ENCODE measurements at regions not wholly inside any gene's neighbourhood (a gene's known extent, or its start where the extent isn't known, plus 50 kb on each side); places are given as distances from the start of the nearest gene placed in this dataset.
A peak's percentile ranks its signal among the peaks of the same experiment; 100 is the strongest.
"Not testable (repeated sequence)": the region's sequence is repeated elsewhere in the genome, so short reads cannot be mapped to it uniquely, and the experiment has no call there.

DNA sequence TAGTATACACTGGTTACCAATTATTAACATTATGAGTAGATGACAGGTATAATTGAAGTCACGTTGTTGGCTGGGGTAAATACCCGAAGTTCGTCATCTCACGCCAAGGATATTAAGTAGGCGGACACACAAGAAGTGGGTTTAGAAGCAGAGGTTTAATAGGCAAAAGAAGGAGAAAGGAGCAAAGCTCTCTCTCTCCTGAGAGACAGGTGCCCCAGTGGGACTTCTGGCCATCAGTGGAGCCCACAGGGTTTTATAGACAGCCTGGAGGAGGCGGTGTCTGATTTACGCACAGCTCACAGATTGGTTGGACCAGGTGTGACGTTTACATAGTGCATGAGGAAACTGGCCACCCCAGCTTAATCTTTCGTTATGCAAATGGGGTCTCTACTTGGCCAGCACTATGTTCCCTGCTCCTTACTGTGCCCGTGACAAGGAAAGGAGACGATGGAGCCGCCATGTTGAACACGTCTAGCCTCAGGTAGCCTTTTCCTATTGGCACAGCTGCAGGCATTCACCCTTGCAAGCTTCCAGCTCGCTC lies 128.8 kb upstream of the KYNU start:
- Mint-ChIP-seq H3K4me1 (ENCODE audit: low read depth) (no peaks in the 10 kb centered on the region), H3K9me3 (peaks cover 3 to 5% of the 10 kb centered on the region in 2 donors), H3K27ac (no peak overlapping the region), H3K36me3 (ENCODE audit: insufficient read depth in 2 of 2) (no peaks in the 10 kb centered on the region), H3K27me3 (ENCODE audit: low read depth) (no peaks in the 10 kb centered on the region), H3K4me3 (no peak overlapping the region)
- ATAC-seq (replicated peaks in 1 of 2) (no peak), DNase-seq (no peak)

DNA sequence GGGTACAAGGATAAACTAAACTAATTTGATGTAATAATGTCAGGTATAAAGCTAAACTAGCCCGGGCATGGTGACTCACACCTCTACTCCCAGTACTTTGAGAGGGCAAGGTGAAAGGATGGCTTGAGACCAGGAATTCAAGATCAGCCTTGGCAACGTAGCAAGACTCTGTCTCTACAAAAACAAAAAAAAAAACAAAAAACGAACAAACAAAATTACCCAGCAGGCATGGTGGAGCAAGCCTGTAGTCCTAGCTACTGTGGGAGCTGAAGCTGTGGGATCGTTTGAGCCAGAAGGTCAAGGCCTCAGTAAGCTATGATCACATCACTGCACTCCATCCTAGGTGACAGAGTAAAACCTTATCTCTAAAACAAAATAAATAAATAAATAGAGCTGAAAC lies 131.8 kb upstream of the KYNU start:
- no peak overlapping the region for H3K4me3 Mint-ChIP-seq
- no peak overlapping the region for H3K27ac Mint-ChIP-seq
- H3K4me1 Mint-ChIP-seq (ENCODE audit: low read depth): no peaks in the 10 kb centered on the region

DNA sequence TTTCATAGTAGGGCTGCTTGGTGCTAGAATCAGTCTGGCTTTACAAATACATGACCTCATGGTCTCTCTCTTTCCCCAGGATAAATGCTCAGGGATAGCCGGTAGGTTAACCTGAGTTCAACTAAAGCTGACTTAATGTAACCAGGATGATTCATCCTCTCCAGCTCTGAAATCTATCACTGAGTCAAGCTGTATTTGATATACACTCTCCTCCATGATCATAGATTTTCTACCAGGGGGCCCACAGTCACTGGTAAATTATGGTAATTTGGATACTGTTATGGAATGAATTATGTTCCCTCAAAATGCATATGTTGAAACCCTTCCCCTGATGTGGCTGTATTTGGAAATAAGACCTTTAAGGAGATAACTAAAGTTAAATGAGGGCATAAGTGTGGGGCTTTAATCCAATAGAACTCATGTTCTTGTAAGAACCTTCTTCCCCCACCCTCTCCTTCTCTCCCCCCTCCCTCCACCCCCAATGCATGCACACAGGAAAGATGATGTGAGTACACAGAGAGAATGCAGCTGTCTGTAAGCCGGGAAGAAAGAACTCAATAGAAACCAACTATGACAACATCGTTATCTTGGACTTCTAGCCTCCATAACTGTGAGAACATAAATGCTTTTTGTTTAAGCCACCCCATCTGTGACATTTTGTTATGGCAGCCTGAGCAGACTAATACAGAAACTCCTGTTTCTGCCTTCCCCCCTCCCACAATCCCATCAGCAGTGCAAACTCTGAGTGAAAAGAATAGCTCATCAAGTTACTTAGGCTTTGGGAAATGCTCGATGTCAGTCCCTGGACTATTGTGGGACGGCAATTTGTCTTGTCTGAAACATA lies 134.9 kb upstream of the KYNU start:
- no peaks in the 10 kb centered on the region for H3K4me1 Mint-ChIP-seq (ENCODE audit: low read depth)
- DNase-seq: no peak
- no peak overlapping the region for H3K4me3 Mint-ChIP-seq
- no peak overlapping the region for H3K27ac Mint-ChIP-seq
- no peaks in the 10 kb centered on the region for H3K36me3 Mint-ChIP-seq (ENCODE audit: insufficient read depth in 2 of 2)
- no peak for ATAC-seq (replicated peaks in 1 of 2)
- H3K27me3 Mint-ChIP-seq (ENCODE audit: low read depth): no peaks in the 10 kb centered on the region
- peaks cover 0 to 3% of the 10 kb centered on the region in 2 donors for H3K9me3 Mint-ChIP-seq

More for the DNA sequence above, 131.8 kb upstream of the KYNU start:
- ATAC-seq (replicated peaks in 1 of 2): no peak
- H3K9me3 Mint-ChIP-seq: peaks cover 0 to 3% of the 10 kb centered on the region in 2 donors
- H3K36me3 Mint-ChIP-seq (ENCODE audit: insufficient read depth in 2 of 2): no peaks in the 10 kb centered on the region
- no peak for DNase-seq
- H3K27me3 Mint-ChIP-seq (ENCODE audit: low read depth): no peaks in the 10 kb centered on the region

DNA sequence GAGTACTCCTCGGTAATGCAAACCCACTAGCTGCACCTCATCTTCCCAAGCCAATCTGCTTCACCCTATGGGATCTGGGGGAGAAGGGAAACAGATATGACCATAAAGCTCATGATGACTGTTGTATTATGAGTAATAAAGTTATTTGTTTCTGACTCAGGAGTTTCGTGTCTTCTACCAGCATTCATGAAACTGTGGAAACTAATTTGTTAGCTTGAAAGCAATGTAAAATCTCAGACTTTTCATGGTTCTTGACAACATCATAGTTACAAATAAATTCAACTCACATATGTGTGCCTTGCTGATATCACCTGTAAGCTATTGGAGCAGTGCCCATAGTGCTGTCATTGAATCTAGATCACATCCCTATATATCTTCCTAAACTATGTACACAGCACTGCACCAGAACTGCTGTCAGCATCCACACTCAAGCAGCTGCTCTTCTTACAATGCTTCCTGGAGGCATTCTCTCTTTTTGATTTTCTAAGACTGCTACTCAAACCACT lies 135.6 kb upstream of the KYNU start:
- Mint-ChIP-seq H3K4me3 (no peak overlapping the region), H3K36me3 (ENCODE audit: insufficient read depth in 2 of 2) (no peaks in the 10 kb centered on the region)
- ATAC-seq (replicated peaks in 1 of 2): peak; percentile 41 to 45

DNA sequence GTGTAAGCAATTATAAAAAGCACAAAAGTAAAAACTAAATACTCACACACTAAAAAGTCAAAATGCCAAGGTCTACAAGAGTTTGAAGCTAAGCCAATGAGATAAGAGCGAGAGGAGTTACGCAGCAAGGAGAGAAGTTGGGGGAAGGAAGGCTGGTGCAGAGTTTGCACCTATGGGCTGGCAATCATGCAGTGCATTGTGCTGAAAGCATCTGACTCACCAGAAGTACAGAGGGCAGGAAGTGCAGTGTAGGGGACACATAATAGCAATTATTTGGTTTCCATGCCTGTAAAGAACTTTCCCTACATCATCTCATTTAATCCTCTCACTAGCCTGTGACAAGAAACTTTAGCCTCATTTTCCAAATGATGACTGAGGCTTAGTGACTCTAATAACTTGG lies 142.7 kb upstream of the KYNU start:
- ATAC-seq (replicated peaks in 1 of 2) (no peak), DNase-seq (no peak)
- H3K36me3 Mint-ChIP-seq (ENCODE audit: insufficient read depth in 2 of 2): no peaks in the 10 kb centered on the region
- H3K4me1 Mint-ChIP-seq (ENCODE audit: low read depth): no peaks in the 10 kb centered on the region
- H3K27me3 Mint-ChIP-seq (ENCODE audit: low read depth): no peaks in the 10 kb centered on the region
- peaks cover 0 to 6% of the 10 kb centered on the region in 2 donors for H3K9me3 Mint-ChIP-seq
- H3K4me3 Mint-ChIP-seq: no peak overlapping the region
- no peak overlapping the region for H3K27ac Mint-ChIP-seq

More for the DNA sequence above, 135.6 kb upstream of the KYNU start:
- Mint-ChIP-seq H3K4me1 (ENCODE audit: low read depth) (no peaks in the 10 kb centered on the region), H3K27me3 (ENCODE audit: low read depth) (no peaks in the 10 kb centered on the region), H3K27ac (no peak overlapping the region), H3K9me3 (peaks cover 0 to 3% of the 10 kb centered on the region in 2 donors)
- DNase-seq: no peak

DNA sequence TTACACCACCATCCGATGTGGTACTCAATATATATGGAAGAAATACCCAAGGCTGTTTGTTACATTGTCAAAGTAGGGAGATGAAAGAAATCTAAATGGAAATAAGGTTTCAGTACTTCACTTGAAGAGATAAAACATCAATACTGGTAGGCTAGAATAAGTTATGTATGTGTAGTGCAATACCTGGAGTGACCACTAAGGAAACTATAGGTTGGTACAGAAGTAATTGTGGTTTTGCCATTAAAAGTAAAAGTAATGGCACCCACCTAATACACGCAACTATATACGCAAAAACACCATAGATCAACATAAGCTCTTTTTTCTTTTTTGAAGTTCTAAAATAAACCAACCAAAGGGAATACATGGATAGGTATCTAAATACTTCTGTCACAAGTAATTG lies 143.2 kb upstream of the KYNU start:
- ATAC-seq (replicated peaks in 1 of 2) (no peak), DNase-seq (no peak)
- no peak overlapping the region for H3K4me3 Mint-ChIP-seq
- H3K27ac Mint-ChIP-seq: no peak overlapping the region
- no peaks in the 10 kb centered on the region for H3K36me3 Mint-ChIP-seq (ENCODE audit: insufficient read depth in 2 of 2)
- H3K27me3 Mint-ChIP-seq (ENCODE audit: low read depth): no peaks in the 10 kb centered on the region
- H3K4me1 Mint-ChIP-seq (ENCODE audit: low read depth): no peaks in the 10 kb centered on the region
- peaks cover under 1 to 6% of the 10 kb centered on the region in 2 donors for H3K9me3 Mint-ChIP-seq

DNA sequence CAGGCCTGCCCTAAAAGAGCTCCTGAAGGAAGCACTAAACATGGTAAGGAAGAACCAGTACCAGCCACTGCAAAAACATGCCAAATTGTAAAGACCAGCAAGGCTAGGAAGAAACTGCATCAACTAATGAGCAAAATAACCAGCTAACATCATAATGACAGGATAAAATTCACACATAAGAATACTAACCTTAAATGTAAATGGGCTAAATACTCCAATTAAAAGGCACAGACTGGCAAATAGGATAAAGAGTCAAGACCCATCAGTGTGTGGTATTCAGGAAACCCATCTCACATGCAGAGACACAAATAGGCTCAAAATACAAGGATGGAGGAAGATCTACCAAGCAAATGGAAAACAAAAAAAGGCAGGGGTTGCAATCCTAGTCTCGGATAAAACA lies 147.7 kb upstream of the KYNU start:
- H3K4me1 Mint-ChIP-seq (ENCODE audit: low read depth); H3K9me3 Mint-ChIP-seq; H3K27me3 Mint-ChIP-seq (ENCODE audit: low read depth); DNase-seq; H3K27ac Mint-ChIP-seq; H3K36me3 Mint-ChIP-seq (ENCODE audit: insufficient read depth in 2 of 2); ATAC-seq (replicated peaks in 1 of 2); H3K4me3 Mint-ChIP-seq: not testable (repeated sequence)

DNA sequence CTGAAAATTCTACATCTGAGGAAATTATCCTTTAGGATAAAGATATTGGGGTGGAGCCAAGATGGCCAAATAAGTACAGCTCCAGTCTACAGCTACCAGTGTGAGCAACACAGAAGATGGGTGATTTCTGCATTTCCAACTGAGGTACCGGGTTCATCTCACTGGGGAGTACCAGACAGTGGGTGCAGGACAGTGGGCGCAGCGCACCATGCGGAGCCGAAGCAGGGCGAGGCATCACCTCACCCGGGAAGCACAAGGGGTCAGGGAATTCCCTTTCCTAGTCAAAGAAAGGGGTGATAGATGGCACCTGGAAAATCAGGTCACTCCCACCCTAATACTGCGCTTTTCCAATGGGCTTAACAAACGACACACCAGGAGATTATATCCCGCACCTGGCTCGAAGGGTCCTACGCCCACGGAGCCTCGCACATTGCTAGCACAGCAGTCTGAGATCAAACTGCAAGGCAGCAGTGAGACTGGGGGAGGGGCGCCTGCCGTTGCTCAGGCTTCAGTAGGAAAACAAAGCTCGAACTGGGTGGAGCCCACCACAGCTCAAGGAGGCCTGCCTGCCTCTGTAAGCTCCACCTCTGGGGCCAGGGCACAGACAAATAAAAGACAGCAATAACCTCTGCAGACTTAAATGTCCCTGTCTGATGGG lies 149.5 kb upstream of the KYNU start:
- not testable (repeated sequence) for H3K36me3 Mint-ChIP-seq (ENCODE audit: insufficient read depth in 2 of 2); H3K9me3 Mint-ChIP-seq; DNase-seq; H3K4me1 Mint-ChIP-seq (ENCODE audit: low read depth); ATAC-seq (replicated peaks in 1 of 2); H3K27me3 Mint-ChIP-seq (ENCODE audit: low read depth); H3K27ac Mint-ChIP-seq; H3K4me3 Mint-ChIP-seq

DNA sequence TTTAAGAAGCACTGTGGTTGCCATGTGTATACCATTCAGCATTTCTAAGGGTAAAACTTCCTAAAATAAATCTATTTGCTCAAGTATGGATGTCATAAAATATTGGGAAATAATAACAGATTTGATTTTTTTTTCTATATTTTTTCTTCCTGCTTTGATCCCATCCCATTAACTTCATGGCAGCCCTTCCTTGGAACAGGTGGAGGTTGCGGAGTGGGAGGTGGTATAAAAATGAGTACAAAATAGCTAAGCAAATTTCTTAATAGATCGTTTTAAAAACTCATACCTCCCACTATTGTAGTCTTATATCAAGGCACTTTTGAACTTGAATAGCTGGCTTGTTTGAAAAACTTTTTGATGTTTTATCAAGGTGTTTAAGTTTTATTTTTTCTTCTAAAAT lies 152.1 kb upstream of the KYNU start:
- Mint-ChIP-seq H3K4me3 (no peak overlapping the region), H3K4me1 (ENCODE audit: low read depth) (no peaks in the 10 kb centered on the region), H3K27ac (no peak overlapping the region), H3K27me3 (ENCODE audit: low read depth) (no peaks in the 10 kb centered on the region), H3K9me3 (peaks cover 3 to 4% of the 10 kb centered on the region in 2 donors), H3K36me3 (ENCODE audit: insufficient read depth in 2 of 2) (peaks cover 0 to 2% of the 10 kb centered on the region in 2 donors)
- DNase-seq: no peak
- no peak for ATAC-seq (replicated peaks in 1 of 2)

DNA sequence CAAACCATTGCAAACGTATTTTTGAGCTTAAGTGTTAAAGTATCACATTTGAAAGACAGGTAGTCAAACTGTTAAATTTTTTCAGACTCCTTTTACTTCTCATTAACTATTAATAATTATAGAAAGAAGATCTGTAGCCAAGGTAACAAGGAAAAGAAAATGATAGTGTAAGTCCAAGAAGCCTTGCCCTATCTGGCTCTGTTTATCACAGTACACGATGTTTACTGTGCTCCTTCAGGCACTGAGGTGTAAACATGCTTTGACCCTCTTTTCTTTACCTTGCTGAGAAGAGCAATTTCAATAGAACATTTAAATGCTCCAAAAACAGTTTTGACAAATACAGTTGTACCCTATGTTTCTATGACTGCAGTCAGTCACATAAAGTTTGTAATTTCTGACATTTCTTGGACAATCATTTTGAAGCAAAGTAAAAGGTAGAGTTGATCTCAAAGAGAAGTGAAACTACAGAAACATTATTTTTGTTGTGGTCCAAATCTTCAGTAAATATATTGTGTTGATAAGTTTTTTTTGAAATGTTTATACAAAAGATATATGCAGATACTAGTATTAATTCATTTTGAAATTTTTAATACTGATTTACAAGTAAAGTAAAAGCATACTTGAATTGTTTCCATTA lies 152.6 kb upstream of the KYNU start:
- Mint-ChIP-seq H3K4me1 (ENCODE audit: low read depth) (no peaks in the 10 kb centered on the region), H3K4me3 (no peak overlapping the region), H3K27me3 (ENCODE audit: low read depth) (no peaks in the 10 kb centered on the region), H3K9me3 (peaks cover 3 to 4% of the 10 kb centered on the region in 2 donors), H3K27ac (no peak overlapping the region), H3K36me3 (ENCODE audit: insufficient read depth in 2 of 2) (peaks cover 0 to 2% of the 10 kb centered on the region in 2 donors)
- DNase-seq: no peak
- no peak for ATAC-seq (replicated peaks in 1 of 2)

DNA sequence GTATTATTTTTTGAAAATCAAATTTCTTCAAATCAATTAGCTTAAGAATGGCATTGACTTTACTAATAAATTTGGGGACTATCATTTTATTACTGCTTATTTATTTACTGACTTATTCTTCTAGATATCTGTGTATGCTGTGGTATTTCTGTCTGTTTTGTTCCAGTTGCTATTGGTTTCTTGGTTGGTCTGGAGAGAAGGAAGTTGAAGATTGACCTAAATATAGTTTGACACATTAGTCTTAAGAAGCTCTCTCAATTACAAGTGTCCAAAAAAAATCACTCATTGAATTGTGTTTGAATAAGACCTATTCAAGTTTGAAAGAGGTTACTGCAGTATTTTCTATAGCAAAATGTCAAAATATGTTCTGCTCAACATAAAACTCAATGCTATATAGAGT lies 153.3 kb upstream of the KYNU start:
- Mint-ChIP-seq H3K27me3 (ENCODE audit: low read depth) (no peaks in the 10 kb centered on the region), H3K9me3 (peaks cover 3% of the 10 kb centered on the region in 2 donors), H3K27ac (no peak overlapping the region), H3K4me1 (ENCODE audit: low read depth) (no peaks in the 10 kb centered on the region), H3K4me3 (no peak overlapping the region), H3K36me3 (ENCODE audit: insufficient read depth in 2 of 2) (peaks cover 0 to 2% of the 10 kb centered on the region in 2 donors)
- no peak for ATAC-seq (replicated peaks in 1 of 2)
- no peak for DNase-seq

DNA sequence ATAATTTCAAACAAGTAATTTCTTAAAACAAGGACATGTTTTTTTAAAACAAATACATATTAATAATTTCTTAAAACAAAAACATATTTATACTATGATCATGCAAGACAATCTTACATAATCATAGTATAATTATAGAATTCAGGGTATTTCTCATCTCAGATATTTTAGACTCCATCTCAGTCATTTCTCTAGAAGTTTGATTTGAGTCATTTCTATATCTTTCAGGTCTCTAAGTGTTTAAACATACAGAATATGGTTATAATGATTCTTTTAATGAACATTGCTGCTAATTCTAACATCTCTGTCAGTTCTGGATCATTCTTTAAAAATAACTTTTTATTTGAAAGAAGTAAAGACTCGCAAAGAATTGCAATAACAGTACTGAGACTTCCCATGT lies 154.2 kb upstream of the KYNU start:
- Mint-ChIP-seq H3K27ac (no peak overlapping the region), H3K4me3 (no peak overlapping the region), H3K36me3 (ENCODE audit: insufficient read depth in 2 of 2) (peaks cover 0 to 2% of the 10 kb centered on the region in 2 donors), H3K4me1 (ENCODE audit: low read depth) (no peaks in the 10 kb centered on the region), H3K27me3 (ENCODE audit: low read depth) (no peaks in the 10 kb centered on the region), H3K9me3 (peaks cover 0 to 3% of the 10 kb centered on the region in 2 donors)
- DNase-seq (no peak), ATAC-seq (replicated peaks in 1 of 2) (no peak)

DNA sequence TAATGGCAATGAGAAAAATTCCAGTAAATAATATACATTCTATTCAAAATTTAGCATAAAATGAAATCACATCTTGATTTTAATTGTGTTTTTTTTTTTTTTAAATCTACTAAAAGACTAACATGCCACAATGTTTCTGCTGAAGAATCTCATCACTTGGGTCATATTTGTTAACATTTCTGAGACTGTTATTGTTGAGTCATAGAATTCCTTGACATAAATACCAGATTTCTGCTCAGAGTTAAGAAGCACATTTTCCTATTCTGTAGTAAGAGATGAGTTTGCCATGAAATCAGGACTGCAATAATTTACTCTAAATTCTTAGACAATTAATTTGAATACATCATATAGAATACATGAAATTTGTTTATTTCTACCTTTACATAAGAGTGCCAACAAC lies 154.9 kb upstream of the KYNU start:
- Mint-ChIP-seq H3K27me3 (ENCODE audit: low read depth) (no peaks in the 10 kb centered on the region), H3K9me3 (peaks cover 0 to 3% of the 10 kb centered on the region in 2 donors), H3K4me3 (no peak overlapping the region), H3K27ac (no peak overlapping the region), H3K36me3 (ENCODE audit: insufficient read depth in 2 of 2) (peaks cover 0 to 1% of the 10 kb centered on the region in 2 donors), H3K4me1 (ENCODE audit: low read depth) (no peaks in the 10 kb centered on the region)
- ATAC-seq (replicated peaks in 1 of 2) (no peak), DNase-seq (no peak)

Measured in activated T-cell treated with anti-CD3 and anti-CD28 coated beads, Interleukin-2, amount 50 U/mL, for 72 hours (primary cell).